ENCODE measurements at regions not wholly inside any gene's neighbourhood (a gene's known extent, or its start where the extent isn't known, plus 50 kb on each side); places are given as distances from the start of the nearest gene placed in this dataset.

GRCh38 chr1:199221371-199222150 is 582.7 kb downstream of the PTPRC start:
- TF ChIP-seq SIN3A (IDR thresholded peaks at IDR 0.05; ENCODE audit: borderline replicate concordance, insufficient read depth, low read length) = no peak
- no peak for TF ChIP-seq TAF1 (IDR thresholded peaks at IDR 0.05; ENCODE audit: borderline replicate concordance, insufficient read depth, low read length)
- TF ChIP-seq REST (IDR thresholded peaks at IDR 0.05; ENCODE audit: insufficient read depth in 1 of 2, low read depth in 2 of 2, low read length in 2 of 2) = no peak

GRCh38 chr1:199223936-199224335 is 585.1 kb downstream of the PTPRC start:
- TF ChIP-seq FOXP2 (optimal IDR thresholded peaks at IDR 0.05; ENCODE audit: borderline replicate concordance, extremely low read depth, extremely low read length, insufficient read depth) = no peak
- TF ChIP-seq SIN3A (IDR thresholded peaks at IDR 0.05; ENCODE audit: borderline replicate concordance, insufficient read depth, low read length) = no peak
- no peak for TF ChIP-seq REST (IDR thresholded peaks at IDR 0.05; ENCODE audit: insufficient read depth in 1 of 2, low read depth in 2 of 2, low read length in 2 of 2)
- TF ChIP-seq POLR2AphosphoS5 (IDR thresholded peaks at IDR 0.05; ENCODE audit: low read depth, low read length) = no peak
- TF ChIP-seq TAF1 (IDR thresholded peaks at IDR 0.05; ENCODE audit: borderline replicate concordance, insufficient read depth, low read length) = no peak

GRCh38 chr1:199226163-199226562 is 587.3 kb downstream of the PTPRC start:
- TF ChIP-seq POLR2AphosphoS5 (IDR thresholded peaks at IDR 0.05; ENCODE audit: low read depth, low read length) = no peak
- no peak for TF ChIP-seq FOXP2 (optimal IDR thresholded peaks at IDR 0.05; ENCODE audit: borderline replicate concordance, extremely low read depth, extremely low read length, insufficient read depth)
- TF ChIP-seq TAF1 (IDR thresholded peaks at IDR 0.05; ENCODE audit: borderline replicate concordance, insufficient read depth, low read length) = no peak
- no peak for TF ChIP-seq SIN3A (IDR thresholded peaks at IDR 0.05; ENCODE audit: borderline replicate concordance, insufficient read depth, low read length)
- no peak for TF ChIP-seq REST (IDR thresholded peaks at IDR 0.05; ENCODE audit: insufficient read depth in 1 of 2, low read depth in 2 of 2, low read length in 2 of 2)

GRCh38 chr1:199242147-199242546 is 603.3 kb downstream of the PTPRC start:
- TF ChIP-seq FOXP2 (optimal IDR thresholded peaks at IDR 0.05; ENCODE audit: borderline replicate concordance, extremely low read depth, extremely low read length, insufficient read depth) = no peak

- TF ChIP-seq FOXP2 (optimal IDR thresholded peaks at IDR 0.05; ENCODE audit: borderline replicate concordance, extremely low read depth, extremely low read length, insufficient read depth) (no peak), POLR2AphosphoS5 (IDR thresholded peaks at IDR 0.05; ENCODE audit: low read depth, low read length) (no peak), SIN3A (IDR thresholded peaks at IDR 0.05; ENCODE audit: borderline replicate concordance, insufficient read depth, low read length) (no peak), REST (IDR thresholded peaks at IDR 0.05; ENCODE audit: insufficient read depth in 1 of 2, low read depth in 2 of 2, low read length in 2 of 2) (no peak)
Measured at GRCh38 chr1:199242601-199243000, 603.8 kb downstream of the PTPRC start.

Data from PFSK-1 (cell line).